COLO829 (cell line): ENCODE measurements at regions not wholly inside any gene's neighbourhood (a gene's known extent, or its start where the extent isn't known, plus 50 kb on each side); places are given as distances from the start of the nearest gene placed in this dataset.

ENCODE experiments used
- DNase-seq: peaks from one replicate; pipeline ENCODE4 v3.0.0; 2012; ENCODE audit warnings: low spot score

DNA sequence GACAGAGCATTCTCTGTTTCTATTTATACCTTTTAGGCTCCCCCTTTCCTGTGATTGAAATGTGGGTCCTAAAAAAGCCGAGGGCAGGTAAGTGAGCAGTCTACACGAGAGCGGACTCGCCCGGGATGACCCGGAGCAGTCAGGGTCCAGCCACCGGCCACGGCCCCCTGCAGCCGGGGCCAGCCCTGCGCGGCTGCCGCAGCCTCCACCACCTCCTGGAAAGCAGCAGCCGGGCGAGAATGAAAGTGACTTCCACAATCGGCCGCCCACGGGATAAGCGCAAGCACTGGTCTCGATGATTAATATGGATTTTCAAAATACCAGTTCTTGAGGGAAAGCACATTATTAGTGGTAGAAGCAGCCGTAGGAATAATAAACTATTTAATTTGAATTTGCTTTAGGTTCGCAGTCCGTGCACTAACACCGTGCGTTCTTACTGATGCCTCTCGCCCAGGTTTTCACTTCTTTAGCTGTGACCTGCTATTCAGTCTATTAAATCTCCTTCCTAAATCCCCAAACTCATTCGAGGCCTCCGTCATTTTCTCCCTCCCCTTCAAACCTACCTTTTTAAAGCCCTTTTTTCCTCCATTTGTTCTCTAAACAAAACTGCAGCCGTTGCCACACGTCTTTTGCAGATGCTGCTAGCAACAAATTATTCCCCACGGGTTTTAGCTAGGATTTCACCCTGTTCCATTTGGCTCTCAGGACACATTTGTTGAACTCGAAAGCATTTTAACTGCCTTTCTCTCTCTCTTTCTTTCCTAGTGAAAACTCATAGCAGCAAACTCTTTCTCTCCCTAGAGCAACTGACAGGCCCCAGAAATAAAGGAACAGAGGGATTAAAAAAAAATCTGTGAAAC is 1015.1 kb upstream of the PIK3C3 start:
- DNase-seq, result no peak

DNA sequence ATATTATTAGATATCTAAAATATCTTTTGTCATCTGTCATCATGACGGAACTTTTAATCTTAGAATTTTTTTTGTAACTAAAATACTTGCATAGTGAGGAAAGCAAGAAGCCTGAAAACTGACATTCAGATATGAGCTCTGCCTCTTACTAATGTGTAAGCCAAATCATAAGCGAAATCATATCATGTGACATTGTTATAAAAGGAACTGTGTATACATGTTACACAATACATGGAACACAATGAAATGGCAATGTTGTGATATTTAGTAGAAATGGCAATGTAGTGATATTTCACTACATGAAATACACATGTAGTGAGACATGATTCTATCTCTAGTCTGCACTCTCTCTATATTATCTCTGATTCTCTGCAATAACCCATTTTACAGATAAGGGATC is 1016.4 kb upstream of the PIK3C3 start:
- no peak for DNase-seq

GRCh38 chr18:40937386-40937785 is 1017.6 kb upstream of the PIK3C3 start:
- no peak for DNase-seq

- no peak for DNase-seq
Measured at GRCh38 chr18:40935423-40935822, 1019.6 kb upstream of the PIK3C3 start.

GRCh38 chr18:40932862-40933261 is 1022.2 kb upstream of the PIK3C3 start:
- no peak for DNase-seq

- no peak for DNase-seq
Measured at GRCh38 chr18:40930211-40930882, 1024.7 kb upstream of the PIK3C3 start.

GRCh38 chr18:40929399-40929798 is 1025.6 kb upstream of the PIK3C3 start:
- no peak for DNase-seq

- DNase-seq, result no peak
Measured at GRCh38 chr18:40926679-40927078, 1028.4 kb upstream of the PIK3C3 start.

- no peak for DNase-seq
Measured at GRCh38 chr18:40925071-40925541, 1029.9 kb upstream of the PIK3C3 start.

- no peak for DNase-seq
Measured at GRCh38 chr18:40921845-40922629, 1033.0 kb upstream of the PIK3C3 start.

GRCh38 chr18:40917056-40917455 is 1038.0 kb upstream of the PIK3C3 start:
- no peak for DNase-seq

DNA sequence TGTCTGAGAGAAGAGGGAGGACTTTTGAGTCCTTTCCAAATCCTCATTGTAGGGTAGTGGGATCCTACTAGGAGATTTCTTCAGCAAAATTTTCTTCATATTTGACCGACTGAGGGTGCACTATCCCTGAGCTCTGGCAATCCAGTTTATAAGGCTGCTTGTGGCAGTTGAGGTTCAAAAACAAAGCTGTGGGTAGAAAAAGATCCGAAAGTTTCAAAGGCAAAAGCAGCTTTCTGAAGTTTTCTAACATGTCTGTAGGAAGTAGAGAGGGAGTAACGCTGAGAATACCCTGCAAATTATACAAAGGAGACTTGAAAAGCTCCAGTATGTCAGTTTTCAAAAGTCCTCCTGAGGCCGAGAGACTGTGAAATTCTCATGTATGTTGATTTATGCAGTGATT is 1039.3 kb upstream of the PIK3C3 start:
- DNase-seq, result no peak

DNA sequence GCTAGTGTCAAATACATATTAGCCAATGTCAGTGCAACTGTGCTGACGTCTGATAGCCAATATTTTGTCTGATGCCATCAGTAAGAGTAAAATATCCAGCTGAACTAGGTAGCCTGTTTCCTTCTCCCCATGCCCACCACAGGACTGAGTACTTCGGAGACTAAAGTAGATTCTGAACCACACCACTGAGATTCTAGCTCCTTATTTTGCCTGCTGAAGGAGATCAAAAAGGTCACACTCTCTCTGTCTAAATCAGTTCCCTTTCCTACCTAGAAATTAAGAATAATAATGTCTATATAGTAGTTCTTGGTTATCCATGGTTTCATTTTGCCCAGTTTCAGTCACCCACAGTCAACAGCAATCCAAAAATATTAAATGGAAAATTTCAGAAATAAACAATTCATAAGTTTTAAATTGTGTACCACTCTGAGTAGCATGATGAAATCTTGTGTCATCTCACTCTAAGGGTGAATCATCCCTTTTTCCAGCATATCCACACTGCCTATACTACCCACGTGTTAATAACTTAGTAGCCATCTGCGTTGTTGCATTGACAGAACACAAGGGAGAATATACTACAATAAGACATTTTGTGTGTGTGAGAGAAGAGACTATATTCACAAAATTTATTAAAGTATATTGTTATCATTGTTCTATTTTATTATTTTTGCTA is 1043.3 kb upstream of the PIK3C3 start:
- DNase-seq, result no peak

GRCh38 chr18:40911041-40911440 is 1044.0 kb upstream of the PIK3C3 start:
- DNase-seq, result no peak

GRCh38 chr18:40907842-40908241 is 1047.2 kb upstream of the PIK3C3 start:
- no peak for DNase-seq

DNA sequence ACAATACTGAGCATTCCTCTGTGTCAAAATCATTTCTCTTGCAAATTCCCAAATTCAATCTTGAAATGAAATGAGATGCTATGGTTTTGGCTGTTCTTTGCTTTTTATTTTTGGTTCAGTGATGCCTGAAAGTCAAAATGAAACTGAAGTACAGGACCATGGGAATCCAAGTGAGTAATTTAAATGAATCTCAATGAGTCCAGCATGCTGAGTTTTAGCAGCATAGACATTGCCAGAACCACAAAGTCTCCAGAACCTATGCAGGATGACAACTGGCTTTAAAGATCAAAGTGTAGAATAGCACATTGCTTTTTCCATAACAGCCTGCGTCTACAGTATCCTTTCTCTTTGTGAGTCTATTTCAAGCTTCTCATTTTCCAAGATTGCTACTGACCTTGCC is 1050.7 kb upstream of the PIK3C3 start:
- no peak for DNase-seq

DNA sequence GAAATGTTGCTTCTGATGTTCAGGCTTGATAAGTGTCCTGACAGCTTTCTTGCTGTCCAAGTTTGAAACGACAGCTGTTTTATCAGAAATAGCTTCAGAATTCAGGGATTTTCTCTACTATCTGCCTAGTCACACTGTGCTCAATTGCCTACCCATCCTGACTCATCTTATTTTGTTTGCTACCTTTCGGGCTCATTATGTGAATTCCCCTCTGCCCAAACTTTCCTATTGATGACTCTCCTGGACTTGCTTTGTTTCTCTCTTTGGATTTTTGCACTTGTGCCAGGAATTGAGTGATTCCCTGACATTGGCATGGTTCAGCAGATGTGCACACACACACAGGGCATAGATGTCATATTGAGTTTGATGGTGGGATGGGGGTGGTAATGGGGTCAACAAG is 1052.6 kb upstream of the PIK3C3 start:
- DNase-seq, result no peak

DNA sequence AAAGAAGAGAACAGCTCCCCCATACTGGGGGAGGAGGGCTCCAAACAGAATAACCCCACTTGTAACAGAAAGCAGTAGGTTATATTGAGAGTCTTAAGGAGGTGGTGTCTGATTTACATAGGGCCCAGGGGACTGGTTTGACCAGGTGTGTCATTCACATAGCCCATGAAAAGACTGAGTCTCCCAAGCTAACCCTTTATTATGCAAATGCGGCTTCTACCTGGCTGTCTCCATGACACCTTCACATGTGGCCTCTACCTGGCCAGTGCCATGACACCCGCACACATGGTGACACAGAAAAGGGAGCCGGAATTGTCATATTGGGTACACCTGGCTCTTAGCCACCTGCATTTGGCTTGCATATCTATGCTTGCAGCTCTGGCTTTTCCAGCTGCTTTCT is 1057.2 kb upstream of the PIK3C3 start:
- no peak for DNase-seq

DNA sequence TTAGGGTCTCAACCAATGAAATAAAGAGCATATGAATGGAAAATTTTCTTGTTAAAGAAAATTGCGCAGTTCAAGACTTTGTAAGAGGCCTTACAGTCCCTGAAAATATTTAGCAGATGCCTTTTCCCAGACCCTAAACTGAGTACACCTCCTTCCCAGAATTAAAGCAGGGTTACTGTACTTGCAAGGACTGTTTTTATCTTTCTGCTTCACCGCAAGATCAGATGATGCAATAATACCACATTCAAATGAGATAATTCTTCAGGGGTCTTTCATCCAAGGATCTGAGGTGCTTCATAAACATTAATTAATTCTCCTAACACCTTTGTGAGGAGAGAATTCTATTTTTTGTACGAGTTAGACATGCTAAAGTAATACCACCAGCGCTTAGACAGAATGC is 1071.8 kb upstream of the PIK3C3 start:
- DNase-seq, result no peak

DNA sequence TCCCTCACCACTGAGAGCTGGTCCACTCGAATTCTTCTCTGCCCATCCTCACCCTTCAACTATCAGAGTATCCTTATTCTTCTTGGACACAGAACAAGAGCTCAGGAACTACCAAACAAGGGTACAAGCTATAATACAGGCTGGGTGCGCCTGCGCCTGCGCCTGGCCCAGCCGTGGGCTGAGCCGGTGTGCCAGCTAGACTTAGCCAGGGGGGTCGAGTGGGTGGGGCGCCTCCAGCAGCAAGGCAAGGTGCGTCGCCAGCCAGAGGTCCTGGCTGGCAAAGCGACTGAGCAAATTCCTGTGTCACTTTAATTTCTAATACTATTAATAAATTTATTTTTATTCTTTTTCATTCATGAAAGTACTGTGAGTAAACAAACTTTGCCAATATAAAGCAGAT is 1072.6 kb upstream of the PIK3C3 start:
- DNase-seq, result no peak

DNA sequence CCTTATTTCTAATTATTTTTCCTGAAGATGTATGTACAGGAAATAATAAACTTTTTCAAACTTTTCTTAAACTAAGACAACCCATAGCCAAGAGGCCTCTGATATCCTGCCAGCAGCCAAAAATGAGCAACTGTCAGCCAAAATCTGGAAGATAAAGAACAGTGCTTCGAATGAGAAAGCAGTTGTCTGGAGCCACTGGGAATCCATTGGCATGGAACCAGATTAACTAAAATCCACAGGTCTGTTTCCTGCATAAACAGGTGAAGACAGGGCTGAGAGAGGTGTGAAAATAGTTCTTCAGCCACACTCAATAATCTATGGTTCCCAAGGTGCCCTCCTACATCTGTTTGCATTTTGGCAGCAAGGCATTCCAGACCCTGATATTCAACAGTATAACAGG is 1076.7 kb upstream of the PIK3C3 start:
- DNase-seq, result no peak

- DNase-seq, result no peak
Measured at GRCh38 chr18:40877096-40877495, 1077.9 kb upstream of the PIK3C3 start.
